ENCODE measurements at regions not wholly inside any gene's neighbourhood (a gene's known extent, or its start where the extent isn't known, plus 50 kb on each side); places are given as distances from the start of the nearest gene placed in this dataset.

DNA sequence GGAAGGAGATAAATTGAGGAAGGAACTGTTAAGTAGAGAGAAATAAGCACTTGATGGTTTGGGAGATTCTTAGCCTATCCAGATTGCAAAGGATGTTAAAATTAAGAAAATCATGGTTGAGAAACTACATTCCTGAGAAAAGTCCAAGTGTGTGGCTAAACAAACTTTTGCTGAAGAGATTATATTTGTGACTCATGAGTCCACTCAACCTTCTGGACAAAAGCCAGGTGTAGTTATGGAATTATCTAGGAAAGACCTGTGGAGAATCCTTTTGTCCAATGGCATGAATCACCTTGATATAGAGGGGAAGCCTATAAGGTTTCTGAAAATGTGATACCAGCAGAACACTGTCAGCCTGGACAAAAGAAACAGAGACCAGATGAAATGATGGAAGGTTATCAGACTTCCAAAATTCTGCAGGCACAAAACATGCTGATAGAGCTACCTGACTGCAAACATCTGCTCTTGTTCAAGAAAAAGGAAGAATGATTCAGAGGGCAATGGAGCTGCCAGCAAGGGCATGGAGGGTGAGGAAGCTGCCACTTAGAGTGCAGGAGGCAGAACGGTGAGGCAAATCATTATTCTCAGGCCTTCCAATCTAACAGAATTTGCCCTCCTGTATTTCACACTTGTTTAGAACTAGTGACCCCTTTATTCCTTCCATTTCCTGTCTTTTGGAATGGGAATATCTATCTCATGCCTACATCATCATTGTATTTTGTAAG is 300.6 kb upstream of the PRMT6 start:
- H3K4ac ChIP-seq (ENCODE audit: low read depth in 1 of 2, low read length in 2 of 2): no peak overlapping the region
- DNase-seq: no peak
- WGBS: 78% methylated on average over 1 of the region's 1 CpG

GRCh38 chr1:106756752-106757151 is 299.7 kb upstream of the PRMT6 start:
- Histone ChIP-seq H3K9me3 (ENCODE audit: control insufficient read depth, low read length) (no peaks in the 10 kb centered on the region), H3K27ac (ENCODE audit: low read length, poor library complexity, severe bottlenecking) (no peak overlapping the region), H3K4me2 (ENCODE audit: low read length, poor library complexity, severe bottlenecking) (no peak overlapping the region), H3K4me3 (ENCODE audit: insufficient read depth in 1 of 2, low read depth in 1 of 2, low read length in 2 of 2) (no peak overlapping the region), H2AFZ (ENCODE audit: low read depth, low read length) (no peak overlapping the region), H3K18ac (ENCODE audit: low read depth in 1 of 2, low read length in 2 of 2) (no peak overlapping the region), H3K4me1 (ENCODE audit: control insufficient read depth, insufficient read depth, low read depth, low read length) (peaks cover 2% of the 10 kb centered on the region), H3K79me1 (replicated peaks; ENCODE audit: low read length, poor library complexity, severe bottlenecking) (no peaks in the 10 kb centered on the region), H2BK5ac (ENCODE audit: low read depth, low read length, poor library complexity, severe bottlenecking) (no peak overlapping the region), H2AK5ac (ENCODE audit: low read length, severe bottlenecking) (no peak overlapping the region), H2BK120ac (ENCODE audit: low read depth, low read length) (no peak overlapping the region), H4K8ac (ENCODE audit: low read length) (no peak overlapping the region), H3K27me3 (ENCODE audit: control insufficient read depth in 1 of 2, insufficient read depth in 1 of 2, low read length in 2 of 2) (no peaks in the 10 kb centered on the region), H3K36me3 (ENCODE audit: control insufficient read depth in 1 of 2, insufficient read depth in 2 of 2, low read depth in 1 of 2, low read length in 2 of 2) (no peaks in the 10 kb centered on the region), H2BK15ac (ENCODE audit: low read depth, poor library complexity, severe bottlenecking) (no peak overlapping the region), H2BK12ac (ENCODE audit: low read length in 2 of 2) (no peak overlapping the region), H4K91ac (ENCODE audit: low read length) (no peak overlapping the region), H3K23ac (ENCODE audit: low read length in 2 of 2) (no peak overlapping the region), H3K9ac (ENCODE audit: low read length) (no peak overlapping the region), H3K4ac (ENCODE audit: low read depth in 1 of 2, low read length in 2 of 2) (no peak overlapping the region), H3K14ac (ENCODE audit: low read length in 2 of 2) (no peak overlapping the region)
- WGBS: 100% methylated on average over 1 of the region's 1 CpG
- no peak for DNase-seq

More for the DNA sequence above, 300.6 kb upstream of the PRMT6 start:
- no peak overlapping the region for H2BK12ac ChIP-seq (ENCODE audit: low read length in 2 of 2)
- H2AFZ ChIP-seq (ENCODE audit: low read depth, low read length): no peak overlapping the region
- no peak overlapping the region for H2BK5ac ChIP-seq (ENCODE audit: low read depth, low read length, poor library complexity, severe bottlenecking)
- H3K36me3 ChIP-seq (ENCODE audit: control insufficient read depth in 1 of 2, insufficient read depth in 2 of 2, low read depth in 1 of 2, low read length in 2 of 2): no peaks in the 10 kb centered on the region
- H3K23ac ChIP-seq (ENCODE audit: low read length in 2 of 2): no peak overlapping the region
- no peak overlapping the region for H2BK15ac ChIP-seq (ENCODE audit: low read depth, poor library complexity, severe bottlenecking)
- H3K9ac ChIP-seq (ENCODE audit: low read length): no peak overlapping the region
- no peak overlapping the region for H3K4me2 ChIP-seq (ENCODE audit: low read length, poor library complexity, severe bottlenecking)
- no peak overlapping the region for H4K91ac ChIP-seq (ENCODE audit: low read length)
- peak overlapping the region; percentile 7 for H3K27ac ChIP-seq (ENCODE audit: low read length, poor library complexity, severe bottlenecking)
- no peak overlapping the region for H2AK5ac ChIP-seq (ENCODE audit: low read length, severe bottlenecking)
- H3K9me3 ChIP-seq (ENCODE audit: control insufficient read depth, low read length): no peaks in the 10 kb centered on the region
- no peaks in the 10 kb centered on the region for H3K27me3 ChIP-seq (ENCODE audit: control insufficient read depth in 1 of 2, insufficient read depth in 1 of 2, low read length in 2 of 2)
- no peak overlapping the region for H3K14ac ChIP-seq (ENCODE audit: low read length in 2 of 2)
- no peak overlapping the region for H4K8ac ChIP-seq (ENCODE audit: low read length)
- H3K4me3 ChIP-seq (ENCODE audit: insufficient read depth in 1 of 2, low read depth in 1 of 2, low read length in 2 of 2): no peak overlapping the region
- H3K18ac ChIP-seq (ENCODE audit: low read depth in 1 of 2, low read length in 2 of 2): no peak overlapping the region
- H3K4me1 ChIP-seq (ENCODE audit: control insufficient read depth, insufficient read depth, low read depth, low read length): peaks cover 2% of the 10 kb centered on the region
- H3K79me1 ChIP-seq (replicated peaks; ENCODE audit: low read length, poor library complexity, severe bottlenecking): no peaks in the 10 kb centered on the region
- no peak overlapping the region for H2BK120ac ChIP-seq (ENCODE audit: low read depth, low read length)

GRCh38 chr1:106768077-106768476 is 288.4 kb upstream of the PRMT6 start:
- 100% methylated on average over 1 of the region's 2 CpGs for WGBS
- H3K9me3 ChIP-seq (ENCODE audit: control insufficient read depth, low read length): no peaks in the 10 kb centered on the region
- no peak for DNase-seq

GRCh38 chr1:106768501-106768900 is 288.0 kb upstream of the PRMT6 start:
- DNase-seq: no peak
- Histone ChIP-seq H3K23ac (ENCODE audit: low read length in 2 of 2) (no peak overlapping the region), H2BK120ac (ENCODE audit: low read depth, low read length) (no peak overlapping the region), H3K36me3 (ENCODE audit: control insufficient read depth in 1 of 2, insufficient read depth in 2 of 2, low read depth in 1 of 2, low read length in 2 of 2) (no peaks in the 10 kb centered on the region), H3K9me3 (ENCODE audit: control insufficient read depth, low read length) (no peaks in the 10 kb centered on the region), H3K79me1 (replicated peaks; ENCODE audit: low read length, poor library complexity, severe bottlenecking) (no peaks in the 10 kb centered on the region), H3K27me3 (ENCODE audit: control insufficient read depth in 1 of 2, insufficient read depth in 1 of 2, low read length in 2 of 2) (no peaks in the 10 kb centered on the region), H3K27ac (ENCODE audit: low read length, poor library complexity, severe bottlenecking) (no peak overlapping the region), H2BK12ac (ENCODE audit: low read length in 2 of 2) (no peak overlapping the region), H2BK5ac (ENCODE audit: low read depth, low read length, poor library complexity, severe bottlenecking) (no peak overlapping the region), H4K91ac (ENCODE audit: low read length) (no peak overlapping the region), H2BK15ac (ENCODE audit: low read depth, poor library complexity, severe bottlenecking) (no peak overlapping the region), H4K8ac (ENCODE audit: low read length) (no peak overlapping the region), H2AK5ac (ENCODE audit: low read length, severe bottlenecking) (no peak overlapping the region), H3K4me3 (ENCODE audit: insufficient read depth in 1 of 2, low read depth in 1 of 2, low read length in 2 of 2) (no peak overlapping the region), H3K4me2 (ENCODE audit: low read length, poor library complexity, severe bottlenecking) (no peak overlapping the region), H3K4ac (ENCODE audit: low read depth in 1 of 2, low read length in 2 of 2) (no peak overlapping the region), H3K9ac (ENCODE audit: low read length) (peak overlapping the region; percentile 73), H3K14ac (ENCODE audit: low read length in 2 of 2) (no peak overlapping the region), H3K18ac (ENCODE audit: low read depth in 1 of 2, low read length in 2 of 2) (no peak overlapping the region), H3K4me1 (ENCODE audit: control insufficient read depth, insufficient read depth, low read depth, low read length) (no peaks in the 10 kb centered on the region), H2AFZ (ENCODE audit: low read depth, low read length) (no peak overlapping the region)
- WGBS: 12% methylated on average over 1 of the region's 2 CpGs

More at GRCh38 chr1:106768077-106768476, 288.4 kb upstream of the PRMT6 start:
- Histone ChIP-seq H2BK12ac (ENCODE audit: low read length in 2 of 2) (no peak overlapping the region), H3K79me1 (replicated peaks; ENCODE audit: low read length, poor library complexity, severe bottlenecking) (no peaks in the 10 kb centered on the region), H3K4me1 (ENCODE audit: control insufficient read depth, insufficient read depth, low read depth, low read length) (no peaks in the 10 kb centered on the region), H2BK15ac (ENCODE audit: low read depth, poor library complexity, severe bottlenecking) (no peak overlapping the region), H4K8ac (ENCODE audit: low read length) (no peak overlapping the region), H2AK5ac (ENCODE audit: low read length, severe bottlenecking) (no peak overlapping the region), H3K4me3 (ENCODE audit: insufficient read depth in 1 of 2, low read depth in 1 of 2, low read length in 2 of 2) (no peak overlapping the region), H2BK5ac (ENCODE audit: low read depth, low read length, poor library complexity, severe bottlenecking) (no peak overlapping the region), H3K14ac (ENCODE audit: low read length in 2 of 2) (no peak overlapping the region), H3K4me2 (ENCODE audit: low read length, poor library complexity, severe bottlenecking) (no peak overlapping the region), H3K4ac (ENCODE audit: low read depth in 1 of 2, low read length in 2 of 2) (no peak overlapping the region), H3K36me3 (ENCODE audit: control insufficient read depth in 1 of 2, insufficient read depth in 2 of 2, low read depth in 1 of 2, low read length in 2 of 2) (no peaks in the 10 kb centered on the region), H2BK120ac (ENCODE audit: low read depth, low read length) (no peak overlapping the region), H4K91ac (ENCODE audit: low read length) (no peak overlapping the region), H3K27ac (ENCODE audit: low read length, poor library complexity, severe bottlenecking) (peak overlapping the region; percentile 54), H3K23ac (ENCODE audit: low read length in 2 of 2) (no peak overlapping the region), H2AFZ (ENCODE audit: low read depth, low read length) (no peak overlapping the region), H3K27me3 (ENCODE audit: control insufficient read depth in 1 of 2, insufficient read depth in 1 of 2, low read length in 2 of 2) (no peaks in the 10 kb centered on the region), H3K18ac (ENCODE audit: low read depth in 1 of 2, low read length in 2 of 2) (no peak overlapping the region), H3K9ac (ENCODE audit: low read length) (peak overlapping the region; percentile 73)
